Panc1 (cell line): ENCODE measurements at regions not wholly inside any gene's neighbourhood (a gene's known extent, or its start where the extent isn't known, plus 50 kb on each side); places are given as distances from the start of the nearest gene placed in this dataset.

Source experiments
- ATAC-seq: fragments of 200-7000 bp; cut with Tn5 transposase; 2 replicates; pipeline ENCODE4 v1.9.1; 2020; ENCODE audit warnings: mild to moderate bottlenecking, moderate library complexity
- BruUV-seq: library from RNA; stranded (reverse); fragments of 400-500 nt; replicated peaks from 2 replicates; lab custom pipeline; 2021; lab: Mats Ljungman, UMichigan
- CTCF ChIA-PET: fragments of 300-600 bp; sonication (Branson Sonifier 250); formaldehyde crosslinking; loops from one replicate; lab custom pipeline; 2022; ENCODE audit warnings: antibody characterized with exemption; lab: Charles Lee
- POLR2A ChIA-PET: fragments of 300-600 bp; sonication (Branson Sonifier 250); formaldehyde crosslinking; loops from one replicate; lab custom pipeline; 2022; ENCODE audit warnings: antibody characterized with exemption; lab: Charles Lee
- DNase-seq: peaks from one replicate; pipeline ENCODE4 v3.0.0-alpha.2; 2010; ENCODE audit warnings: low read depth, low spot score
- H3K27ac ChIP-seq: 2 replicates; pipeline ENCODE4 v1.5.1; 2011; ENCODE audit warnings: mild to moderate bottlenecking, low read length, inconsistent platforms
- H3K27me3 ChIP-seq: fragments of 200-500 bp; sonication (Bioruptor generic); 2 replicates; pipeline ENCODE4 v1.6.0; 2014; ENCODE audit warnings: low read length, inconsistent platforms; ENCODE audit not compliant: control insufficient read depth, insufficient read depth
- H3K36me3 ChIP-seq: fragments of 200-500 bp; sonication (Bioruptor generic); 2 replicates; pipeline ENCODE4 v1.5.1; 2014; ENCODE audit warnings: inconsistent platforms, mild to moderate bottlenecking, low read length, moderate library complexity; ENCODE audit not compliant: control insufficient read depth, insufficient read depth
- H3K4me1 ChIP-seq: 2 replicates; pipeline ENCODE4 v1.5.1; 2011; ENCODE audit warnings: inconsistent platforms, mild to moderate bottlenecking, low read length, moderate library complexity; ENCODE audit not compliant: control insufficient read depth, insufficient read depth
- H3K4me3 ChIP-seq, 2 experiments: 2 replicates each; pipeline ENCODE4 v1.5.1; 2011 to 2012; ENCODE audit warnings: low read depth in 2 of 2, low read length in 2 of 2, mild to moderate bottlenecking in 2 of 2, inconsistent platforms in 1 of 2, moderate library complexity in 1 of 2
- H3K9me3 ChIP-seq: fragments of 200-500 bp; sonication (Bioruptor generic); 2 replicates; pipeline ENCODE4 v1.5.1; 2014; ENCODE audit warnings: low read depth, mild to moderate bottlenecking, inconsistent platforms, low read length, moderate library complexity; ENCODE audit not compliant: control insufficient read depth, insufficient read depth
- POLR2AphosphoS5 ChIP-seq: IDR thresholded peaks from 2 replicates; pipeline ENCODE4 v1.6.1; 2012; ENCODE audit warnings: mild to moderate bottlenecking, low read depth, low read length, moderate library complexity
- SIN3A ChIP-seq: IDR thresholded peaks from 2 replicates; pipeline ENCODE4 v1.6.1; 2012; ENCODE audit warnings: low read depth, mild to moderate bottlenecking, low read length, moderate library complexity, borderline replicate concordance; ENCODE audit not compliant: insufficient read depth
- TCF7L2 ChIP-seq: IDR thresholded peaks from 2 replicates; pipeline ENCODE4 v1.6.1; 2011; ENCODE audit warnings: mild to moderate bottlenecking, low read depth, low read length, inconsistent platforms
- in situ Hi-C: cut with HindIII; loops from 2 replicates; pipeline ENCODE4 v1.10.0; 2016; ENCODE audit warnings: low sequenced_read_pairs, low pct_unique_long_range_greater_than_20kb
- intact Hi-C: fragments of 100-400 bp; cut with micrococcal nuclease; formaldehyde crosslinking; loops from one replicate; pipeline ENCODE4 v1.10.0; 2022; ENCODE audit not compliant: unreplicated experiment
- TF ChIP-seq, protein P1 (sequence below), 2 experiments: IDR thresholded peaks; 2 replicates each; pipeline ENCODE4 v1.6.1; 2011 to 2012; ENCODE audit warnings: low read depth in 2 of 2, control low read depth in 1 of 2, low read length in 1 of 2, mild to moderate bottlenecking in 1 of 2, moderate library complexity in 1 of 2; ENCODE audit not compliant: insufficient read depth in 1 of 2
- TF ChIP-seq, protein P2 (sequence below): fragments of 450-650 bp; IDR thresholded peaks from 2 replicates; pipeline ENCODE4 v1.5.1; 2017; ENCODE audit warnings: mild to moderate bottlenecking

DNA sequence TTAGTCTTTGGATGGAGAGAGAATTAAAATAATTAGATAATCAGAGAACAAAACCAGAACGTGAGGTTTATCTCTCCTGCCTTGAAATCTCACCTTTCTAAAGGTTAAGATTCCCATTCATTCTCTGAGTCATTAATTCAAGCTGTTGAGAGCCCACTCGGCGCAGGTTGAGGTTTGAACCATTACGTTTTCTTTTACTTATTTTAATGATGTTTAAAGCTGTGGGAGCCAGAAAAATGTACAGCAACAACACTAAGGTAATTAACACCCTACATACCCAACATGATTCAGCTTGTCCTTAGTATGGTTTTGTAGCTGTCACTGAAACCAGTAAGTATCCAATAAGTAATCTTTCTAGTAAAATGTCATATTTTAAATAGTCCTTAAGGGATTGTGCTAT is 153.0 kb upstream of the ANK3 start:
- CTCF ChIA-PET = no interaction called here
- in situ Hi-C loops (no loop called here), intact Hi-C loops (no loop called here)
- Histone ChIP-seq H3K27me3 (no peaks in the 10 kb centered on the region), H3K4me1 (no peaks in the 10 kb centered on the region), H3K27ac (no peak overlapping the region), H3K36me3 (no peaks in the 10 kb centered on the region), H3K4me3 (no peak overlapping the region), H3K9me3 (no peaks in the 10 kb centered on the region)
- no peak for DNase-seq
- POLR2A ChIA-PET = no interaction called here
- ATAC-seq = no peak
- BruUV-seq = no TSS peak
- TF ChIP-seq SIN3A = no peak
- no peak for TF ChIP-seq POLR2AphosphoS5
- TF ChIP-seq TCF7L2 = no peak
- TF ChIP-seq, protein P1, sequence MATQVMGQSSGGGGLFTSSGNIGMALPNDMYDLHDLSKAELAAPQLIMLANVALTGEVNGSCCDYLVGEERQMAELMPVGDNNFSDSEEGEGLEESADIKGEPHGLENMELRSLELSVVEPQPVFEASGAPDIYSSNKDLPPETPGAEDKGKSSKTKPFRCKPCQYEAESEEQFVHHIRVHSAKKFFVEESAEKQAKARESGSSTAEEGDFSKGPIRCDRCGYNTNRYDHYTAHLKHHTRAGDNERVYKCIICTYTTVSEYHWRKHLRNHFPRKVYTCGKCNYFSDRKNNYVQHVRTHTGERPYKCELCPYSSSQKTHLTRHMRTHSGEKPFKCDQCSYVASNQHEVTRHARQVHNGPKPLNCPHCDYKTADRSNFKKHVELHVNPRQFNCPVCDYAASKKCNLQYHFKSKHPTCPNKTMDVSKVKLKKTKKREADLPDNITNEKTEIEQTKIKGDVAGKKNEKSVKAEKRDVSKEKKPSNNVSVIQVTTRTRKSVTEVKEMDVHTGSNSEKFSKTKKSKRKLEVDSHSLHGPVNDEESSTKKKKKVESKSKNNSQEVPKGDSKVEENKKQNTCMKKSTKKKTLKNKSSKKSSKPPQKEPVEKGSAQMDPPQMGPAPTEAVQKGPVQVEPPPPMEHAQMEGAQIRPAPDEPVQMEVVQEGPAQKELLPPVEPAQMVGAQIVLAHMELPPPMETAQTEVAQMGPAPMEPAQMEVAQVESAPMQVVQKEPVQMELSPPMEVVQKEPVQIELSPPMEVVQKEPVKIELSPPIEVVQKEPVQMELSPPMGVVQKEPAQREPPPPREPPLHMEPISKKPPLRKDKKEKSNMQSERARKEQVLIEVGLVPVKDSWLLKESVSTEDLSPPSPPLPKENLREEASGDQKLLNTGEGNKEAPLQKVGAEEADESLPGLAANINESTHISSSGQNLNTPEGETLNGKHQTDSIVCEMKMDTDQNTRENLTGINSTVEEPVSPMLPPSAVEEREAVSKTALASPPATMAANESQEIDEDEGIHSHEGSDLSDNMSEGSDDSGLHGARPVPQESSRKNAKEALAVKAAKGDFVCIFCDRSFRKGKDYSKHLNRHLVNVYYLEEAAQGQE (IDR thresholded peaks at IDR 0.05; ENCODE audit: insufficient read depth in 1 of 2, low read depth in 2 of 2, low read length in 1 of 2) = no peak
- TF ChIP-seq, protein P2, sequence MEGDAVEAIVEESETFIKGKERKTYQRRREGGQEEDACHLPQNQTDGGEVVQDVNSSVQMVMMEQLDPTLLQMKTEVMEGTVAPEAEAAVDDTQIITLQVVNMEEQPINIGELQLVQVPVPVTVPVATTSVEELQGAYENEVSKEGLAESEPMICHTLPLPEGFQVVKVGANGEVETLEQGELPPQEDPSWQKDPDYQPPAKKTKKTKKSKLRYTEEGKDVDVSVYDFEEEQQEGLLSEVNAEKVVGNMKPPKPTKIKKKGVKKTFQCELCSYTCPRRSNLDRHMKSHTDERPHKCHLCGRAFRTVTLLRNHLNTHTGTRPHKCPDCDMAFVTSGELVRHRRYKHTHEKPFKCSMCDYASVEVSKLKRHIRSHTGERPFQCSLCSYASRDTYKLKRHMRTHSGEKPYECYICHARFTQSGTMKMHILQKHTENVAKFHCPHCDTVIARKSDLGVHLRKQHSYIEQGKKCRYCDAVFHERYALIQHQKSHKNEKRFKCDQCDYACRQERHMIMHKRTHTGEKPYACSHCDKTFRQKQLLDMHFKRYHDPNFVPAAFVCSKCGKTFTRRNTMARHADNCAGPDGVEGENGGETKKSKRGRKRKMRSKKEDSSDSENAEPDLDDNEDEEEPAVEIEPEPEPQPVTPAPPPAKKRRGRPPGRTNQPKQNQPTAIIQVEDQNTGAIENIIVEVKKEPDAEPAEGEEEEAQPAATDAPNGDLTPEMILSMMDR = no peak

DNA sequence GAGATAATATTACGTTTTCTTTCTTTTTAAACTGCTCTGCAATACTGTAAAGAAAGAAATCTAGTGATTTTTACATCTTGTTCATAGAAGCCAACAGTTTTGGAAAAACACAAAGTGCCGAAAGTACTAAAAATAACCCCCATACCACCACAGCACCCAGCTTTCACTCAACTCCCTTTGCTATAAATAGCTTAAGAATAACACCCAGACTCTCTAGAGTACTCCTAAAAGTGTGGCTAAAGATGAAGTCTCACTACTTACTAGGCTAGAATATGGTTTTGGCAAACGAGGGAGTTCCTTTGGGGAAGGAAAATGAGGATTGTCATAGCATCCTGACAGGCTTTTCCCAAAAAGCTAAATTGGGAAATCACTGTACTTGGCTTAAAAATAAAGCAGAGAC is 151.8 kb upstream of the ANK3 start:
- ChIA-PET CTCF (no interaction called here), POLR2A (no interaction called here)
- intact Hi-C loops (no loop called here), in situ Hi-C loops (no loop called here)
- no peak overlapping the region for H3K27ac ChIP-seq
- H3K27me3 ChIP-seq = no peaks in the 10 kb centered on the region
- H3K36me3 ChIP-seq = no peaks in the 10 kb centered on the region; the same call in 1 of the 2 replicates
- no peak for ATAC-seq
- H3K4me3 ChIP-seq = no peak overlapping the region
- TF ChIP-seq POLR2AphosphoS5 = no peak
- TF ChIP-seq, protein P1 (IDR thresholded peaks at IDR 0.05; ENCODE audit: insufficient read depth in 1 of 2, low read depth in 2 of 2, low read length in 1 of 2) = no peak
- TF ChIP-seq, protein P2 = no peak
- no peak for TF ChIP-seq SIN3A
- no peak for TF ChIP-seq TCF7L2
- H3K4me1 ChIP-seq = no peaks in the 10 kb centered on the region; the same call in 1 of the 2 replicates
- no peak for DNase-seq
- no TSS peak for BruUV-seq
- no peaks in the 10 kb centered on the region for H3K9me3 ChIP-seq
